ENCODE measurements at regions not wholly inside any gene's neighbourhood (a gene's known extent, or its start where the extent isn't known, plus 50 kb on each side); places are given as distances from the start of the nearest gene placed in this dataset.
A peak's percentile ranks its signal among the peaks of the same experiment; 100 is the strongest.
"Not testable (repeated sequence)": the region's sequence is repeated elsewhere in the genome, so short reads cannot be mapped to it uniquely, and the experiment has no call there.

GRCh38 chr7:156590212-156590611 is 50.4 kb upstream of the RNF32 start:
- no peak for DNase-seq

- DNase-seq: no peak
Measured at GRCh38 chr7:156589808-156590207, 50.8 kb upstream of the RNF32 start.

- DNase-seq: no peak
Measured at GRCh38 chr7:156585926-156586325, 54.6 kb upstream of the RNF32 start.

GRCh38 chr7:156585025-156585648 is 55.4 kb upstream of the RNF32 start:
- DNase-seq: no peak

GRCh38 chr7:156582591-156583123 is 57.9 kb upstream of the RNF32 start:
- no peak for DNase-seq

GRCh38 chr7:156580036-156580435 is 60.5 kb upstream of the RNF32 start:
- no peak for DNase-seq

GRCh38 chr7:156579566-156579965 is 61.0 kb upstream of the RNF32 start:
- DNase-seq: no peak

- no peak for DNase-seq
Measured at GRCh38 chr7:156578978-156579430, 61.6 kb upstream of the RNF32 start.

- DNase-seq: no peak
Measured at GRCh38 chr7:156578578-156578940, 62.0 kb upstream of the RNF32 start.

GRCh38 chr7:156577645-156578577 is 62.7 kb upstream of the RNF32 start:
- no peak for DNase-seq

GRCh38 chr7:156576216-156577058 is 64.1 kb upstream of the RNF32 start:
- no peak for DNase-seq

- DNase-seq: no peak
Measured at GRCh38 chr7:156568258-156568657, 72.3 kb upstream of the RNF32 start.

GRCh38 chr7:156566812-156567549 is 73.6 kb upstream of the RNF32 start:
- peak; percentile 53 for DNase-seq

GRCh38 chr7:156565002-156565401 is 75.6 kb upstream of the RNF32 start:
- not testable (repeated sequence) for DNase-seq

- DNase-seq: no peak
Measured at GRCh38 chr7:156560696-156561095, 79.9 kb upstream of the RNF32 start.

- DNase-seq: no peak
Measured at GRCh38 chr7:156560075-156560474, 80.5 kb upstream of the RNF32 start.

GRCh38 chr7:156559001-156559400 is 81.6 kb upstream of the RNF32 start:
- DNase-seq: no peak

GRCh38 chr7:156558198-156558597 is 82.4 kb upstream of the RNF32 start:
- no peak for DNase-seq

GRCh38 chr7:156556083-156556482 is 84.5 kb upstream of the RNF32 start:
- no peak for DNase-seq

GRCh38 chr7:156554488-156554887 is 86.1 kb upstream of the RNF32 start:
- no peak for DNase-seq

GRCh38 chr7:156549636-156550035 is 90.9 kb upstream of the RNF32 start:
- DNase-seq: no peak

GRCh38 chr7:156547884-156548561 is 92.6 kb upstream of the RNF32 start:
- no peak for DNase-seq
